Coronary artery (tissue), 2 donors: ENCODE measurements at regions not wholly inside any gene's neighbourhood (a gene's known extent, or its start where the extent isn't known, plus 50 kb on each side); places are given as distances from the start of the nearest gene placed in this dataset.

Experiments
- DNase-seq: peaks from one replicate; pipeline ENCODE4 v3.0.0-alpha.2; 2017; ENCODE audit warnings: low spot score
- H3K27ac ChIP-seq, 2 donors: fragments of 200-600 bp; sonication (generic); one replicate each; pipeline ENCODE4 v1.5.1; 2016 to 2019
- H3K4me3 ChIP-seq: fragments of 200-600 bp; sonication (generic); 2 replicates; pipeline ENCODE4 v1.5.1; 2016; ENCODE audit warnings: mild to moderate bottlenecking, moderate library complexity
- CTCF ChIP-seq: fragments of 200-600 bp; sonication (generic); IDR thresholded peaks from one replicate; pipeline ENCODE4 v1.5.1; 2019; ENCODE audit warnings: antibody characterized with exemption

- no peak for DNase-seq
- TF ChIP-seq CTCF, result no peak
- no peak overlapping the region for H3K27ac ChIP-seq
- H3K4me3 ChIP-seq, result no peak overlapping the region
Measured at GRCh38 chr5:26434688-26435087, 603.7 kb downstream of the CDH9 start.

- no peak for TF ChIP-seq CTCF
- no peak overlapping the region for H3K4me3 ChIP-seq
- DNase-seq, result no peak
- no peak overlapping the region for H3K27ac ChIP-seq
Measured at GRCh38 chr5:26432386-26432785, 606.0 kb downstream of the CDH9 start.

- Histone ChIP-seq H3K27ac (no peak overlapping the region), H3K4me3 (no peak overlapping the region)
- TF ChIP-seq CTCF, result no peak
- DNase-seq, result no peak
Measured at GRCh38 chr5:26430323-26430722, 608.1 kb downstream of the CDH9 start.

- no peak for DNase-seq
- Histone ChIP-seq H3K4me3 (no peak overlapping the region), H3K27ac (no peak overlapping the region)
- TF ChIP-seq CTCF, result no peak
Measured at GRCh38 chr5:26427281-26427680, 611.1 kb downstream of the CDH9 start.

GRCh38 chr5:26419987-26420386, 618.4 kb downstream of the CDH9 start:
- no peak for DNase-seq
- no peak for TF ChIP-seq CTCF
- no peak overlapping the region for H3K4me3 ChIP-seq

GRCh38 chr5:26416911-26417310, 621.5 kb downstream of the CDH9 start:
- Histone ChIP-seq H3K4me3 (no peak overlapping the region), H3K27ac (no peak overlapping the region)
- DNase-seq, result no peak
- TF ChIP-seq CTCF, result no peak

More at GRCh38 chr5:26419987-26420386, 618.4 kb downstream of the CDH9 start:
- no peak overlapping the region for H3K27ac ChIP-seq

- Histone ChIP-seq H3K27ac (no peak overlapping the region), H3K4me3 (no peak overlapping the region)
- no peak for DNase-seq
- TF ChIP-seq CTCF, result no peak
Measured at GRCh38 chr5:26415987-26416779, 622.2 kb downstream of the CDH9 start.
